ENCODE measurements at regions not wholly inside any gene's neighbourhood (a gene's known extent, or its start where the extent isn't known, plus 50 kb on each side); places are given as distances from the start of the nearest gene placed in this dataset.

- H3K36me3 ChIP-seq (ENCODE audit: control insufficient read depth in 2 of 2, extremely low read depth in 1 of 2, insufficient read depth in 2 of 2, low read length in 2 of 2) = no peaks in the 10 kb centered on the region
- no peaks in the 10 kb centered on the region for H3K4me1 ChIP-seq (ENCODE audit: control insufficient read depth, extremely low read depth, insufficient read depth, low read length)
- no peak overlapping the region for H3K9ac ChIP-seq (replicated peaks; ENCODE audit: extremely low read depth, insufficient read depth, low read length)
- no peaks in the 10 kb centered on the region for H4K20me1 ChIP-seq (replicated peaks; ENCODE audit: control insufficient read depth, extremely low read depth, insufficient read depth, low read length)
- H3K27ac ChIP-seq (ENCODE audit: insufficient read depth, low read depth, low read length) = no peak overlapping the region
- dilution Hi-C loops (cut with MboI; ENCODE audit: extremely low pct_ligation_motif_present, low sequenced_read_pairs) = no loop called here
- no peaks in the 10 kb centered on the region for H3K79me2 ChIP-seq (ENCODE audit: control insufficient read depth, insufficient read depth, low read length)
- H3K9me3 ChIP-seq (replicated peaks; ENCODE audit: control insufficient read depth, insufficient read depth, low read length) = no peaks in the 10 kb centered on the region
- no peaks in the 10 kb centered on the region for H3K27me3 ChIP-seq (ENCODE audit: control insufficient read depth in 2 of 2, insufficient read depth in 2 of 2, low read length in 2 of 2)
- no peaks in the 10 kb centered on the region for H3K9me1 ChIP-seq (replicated peaks; ENCODE audit: control insufficient read depth, extremely low read depth, insufficient read depth, low read length)
- FAIRE-seq = no peak
- intact Hi-C loops (cut with micrococcal nuclease) = no loop called here
- no peak for DNase-seq (ENCODE audit: low read depth, low spot score)
- BruUV-seq (replicated peaks) = no TSS peak
- TF ChIP-seq EZH2 (IDR thresholded peaks at IDR 0.05; ENCODE audit: borderline replicate concordance, low read depth, low read length, severe bottlenecking) (no peak), MYC (IDR thresholded peaks at IDR 0.05; ENCODE audit: low read depth, low read length) (no peak), JUN (IDR thresholded peaks at IDR 0.05; ENCODE audit: borderline replicate concordance, insufficient read depth, insufficient read length, low read depth) (no peak), MAX (IDR thresholded peaks at IDR 0.05; ENCODE audit: insufficient read depth, insufficient read length) (no peak), FOS (IDR thresholded peaks at IDR 0.05; ENCODE audit: borderline replicate concordance, insufficient read depth, low read length) (no peak)
- no peak overlapping the region for H3K4me3 ChIP-seq (replicated peaks in 1 of 3; ENCODE audit: insufficient read depth in 1 of 3, low read depth in 1 of 3, low read length in 3 of 3)
- POLR2A ChIA-PET = no interaction called here
- H3K4me2 ChIP-seq (ENCODE audit: insufficient read depth, low read length) = no peak overlapping the region
- no peak overlapping the region for H2AFZ ChIP-seq (ENCODE audit: low read depth, low read length)
- CTCF ChIA-PET = no interaction called here
Measured at GRCh38 chr10:128813574-128813973, 653.5 kb upstream of the MGMT start.

- Histone ChIP-seq H3K36me3 (ENCODE audit: control insufficient read depth in 2 of 2, extremely low read depth in 1 of 2, insufficient read depth in 2 of 2, low read length in 2 of 2) (no peaks in the 10 kb centered on the region), H3K4me1 (ENCODE audit: control insufficient read depth, extremely low read depth, insufficient read depth, low read length) (no peaks in the 10 kb centered on the region), H3K9me1 (replicated peaks; ENCODE audit: control insufficient read depth, extremely low read depth, insufficient read depth, low read length) (no peaks in the 10 kb centered on the region), H4K20me1 (replicated peaks; ENCODE audit: control insufficient read depth, extremely low read depth, insufficient read depth, low read length) (no peaks in the 10 kb centered on the region), H3K27ac (ENCODE audit: insufficient read depth, low read depth, low read length) (no peak overlapping the region), H3K9ac (replicated peaks; ENCODE audit: extremely low read depth, insufficient read depth, low read length) (no peak overlapping the region), H3K9me3 (replicated peaks; ENCODE audit: control insufficient read depth, insufficient read depth, low read length) (no peaks in the 10 kb centered on the region), H3K79me2 (ENCODE audit: control insufficient read depth, insufficient read depth, low read length) (no peaks in the 10 kb centered on the region), H2AFZ (ENCODE audit: low read depth, low read length) (no peak overlapping the region), H3K27me3 (ENCODE audit: control insufficient read depth in 2 of 2, insufficient read depth in 2 of 2, low read length in 2 of 2) (no peaks in the 10 kb centered on the region), H3K4me3 (replicated peaks in 1 of 3; ENCODE audit: insufficient read depth in 1 of 3, low read depth in 1 of 3, low read length in 3 of 3) (no peak overlapping the region), H3K4me2 (ENCODE audit: insufficient read depth, low read length) (no peak overlapping the region)
- TF ChIP-seq POLR2A (IDR thresholded peaks at IDR 0.05; ENCODE audit: low read depth, low read length) (no peak), POLR2AphosphoS5 (IDR thresholded peaks at IDR 0.05; ENCODE audit: insufficient read depth, low read depth, low read length) (no peak), MAX (IDR thresholded peaks at IDR 0.05; ENCODE audit: insufficient read depth, insufficient read length) (no peak), MYC (IDR thresholded peaks at IDR 0.05; ENCODE audit: low read depth, low read length) (no peak), GATA2 (IDR thresholded peaks at IDR 0.05; ENCODE audit: insufficient read depth, insufficient read length, low read depth, low read length) (no peak), JUN (IDR thresholded peaks at IDR 0.05; ENCODE audit: borderline replicate concordance, insufficient read depth, insufficient read length, low read depth) (no peak), EZH2 (IDR thresholded peaks at IDR 0.05; ENCODE audit: borderline replicate concordance, low read depth, low read length, severe bottlenecking) (no peak)
- CTCF ChIA-PET = no interaction called here
- POLR2A ChIA-PET = no interaction called here
- intact Hi-C loops (cut with micrococcal nuclease) = no loop called here
- DNase-seq (ENCODE audit: low read depth, low spot score) (no peak), FAIRE-seq (no peak)
- dilution Hi-C loops (cut with MboI; ENCODE audit: extremely low pct_ligation_motif_present, low sequenced_read_pairs) = no loop called here
- BruUV-seq (replicated peaks) = no TSS peak
Measured at GRCh38 chr10:128814024-128814423, 653.0 kb upstream of the MGMT start.
